ENCODE measurements at regions not wholly inside any gene's neighbourhood (a gene's known extent, or its start where the extent isn't known, plus 50 kb on each side); places are given as distances from the start of the nearest gene placed in this dataset.

DNA sequence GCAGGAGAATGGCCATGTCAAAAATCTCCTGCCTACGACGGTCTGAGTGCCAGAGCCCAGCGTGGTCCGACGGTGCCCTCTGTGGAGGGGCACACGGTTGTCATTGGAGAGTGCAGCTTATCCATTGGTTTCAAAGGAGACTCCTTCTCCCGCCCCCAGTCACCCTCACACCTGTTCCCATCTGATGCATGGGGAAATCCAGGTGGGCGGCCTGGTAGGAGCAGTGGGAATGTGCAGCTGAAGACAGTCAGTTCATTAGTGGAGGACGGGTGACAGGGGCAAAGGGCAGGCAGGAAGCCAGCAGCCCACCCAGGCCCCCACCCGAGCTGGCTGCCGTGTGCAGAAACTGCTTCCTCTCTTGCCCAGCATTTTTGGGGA is 162.3 kb downstream of the IRF8 start:
- DNase-seq, result no peak

DNA sequence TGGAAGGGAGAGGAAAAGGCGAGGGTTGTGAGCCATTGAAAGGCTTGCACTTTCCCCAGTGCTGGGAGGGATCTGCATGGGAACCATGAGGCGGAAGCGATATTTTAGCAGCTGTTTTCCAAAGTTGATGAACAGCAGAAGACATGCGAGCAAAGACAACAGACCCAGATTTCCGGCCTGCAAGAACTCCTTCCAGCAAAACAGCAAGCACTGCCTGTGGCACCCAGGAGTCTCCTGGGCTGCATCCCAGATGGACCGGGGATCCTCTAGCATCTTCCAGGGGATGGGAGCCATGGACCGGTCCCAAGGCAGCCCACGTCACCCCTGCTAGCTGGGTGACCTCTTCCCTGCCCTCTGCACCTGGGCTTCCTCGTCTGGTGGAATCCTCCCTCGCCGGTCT is 162.8 kb downstream of the IRF8 start:
- DNase-seq, result no peak

DNA sequence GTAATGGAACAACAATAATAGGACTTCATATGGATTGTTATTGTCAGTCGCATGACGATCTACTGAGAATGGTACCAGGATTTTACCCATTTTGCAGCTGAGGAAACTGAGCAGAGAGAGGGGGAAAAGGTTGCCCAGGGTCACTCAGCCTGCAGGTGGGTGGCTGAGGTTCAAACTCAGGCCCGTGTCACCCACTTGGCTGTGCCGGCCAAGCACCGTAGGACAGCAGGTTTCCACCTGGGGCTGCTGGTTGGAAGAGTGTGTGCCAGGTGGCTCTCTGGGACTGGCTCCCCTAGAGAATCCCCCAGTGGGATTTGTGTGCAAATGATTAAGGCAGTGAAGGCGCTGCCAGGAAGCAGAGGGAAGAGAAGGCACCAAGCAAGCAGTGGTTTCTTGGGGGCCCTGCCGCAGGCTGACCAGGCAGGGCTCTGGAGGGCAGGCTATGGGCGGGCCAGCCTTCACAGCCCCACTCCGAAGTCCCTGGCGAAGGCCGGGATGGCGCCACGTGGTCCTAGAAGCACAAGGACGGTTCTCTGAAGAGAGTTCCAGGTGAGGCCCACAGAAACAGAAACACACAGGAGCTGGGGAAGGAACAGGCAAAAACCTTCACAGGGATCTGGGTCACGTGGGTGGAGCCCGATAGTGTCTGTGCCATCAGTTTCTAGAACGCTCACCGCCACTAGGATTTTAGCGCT is 163.5 kb downstream of the IRF8 start:
- DNase-seq, result no peak

DNA sequence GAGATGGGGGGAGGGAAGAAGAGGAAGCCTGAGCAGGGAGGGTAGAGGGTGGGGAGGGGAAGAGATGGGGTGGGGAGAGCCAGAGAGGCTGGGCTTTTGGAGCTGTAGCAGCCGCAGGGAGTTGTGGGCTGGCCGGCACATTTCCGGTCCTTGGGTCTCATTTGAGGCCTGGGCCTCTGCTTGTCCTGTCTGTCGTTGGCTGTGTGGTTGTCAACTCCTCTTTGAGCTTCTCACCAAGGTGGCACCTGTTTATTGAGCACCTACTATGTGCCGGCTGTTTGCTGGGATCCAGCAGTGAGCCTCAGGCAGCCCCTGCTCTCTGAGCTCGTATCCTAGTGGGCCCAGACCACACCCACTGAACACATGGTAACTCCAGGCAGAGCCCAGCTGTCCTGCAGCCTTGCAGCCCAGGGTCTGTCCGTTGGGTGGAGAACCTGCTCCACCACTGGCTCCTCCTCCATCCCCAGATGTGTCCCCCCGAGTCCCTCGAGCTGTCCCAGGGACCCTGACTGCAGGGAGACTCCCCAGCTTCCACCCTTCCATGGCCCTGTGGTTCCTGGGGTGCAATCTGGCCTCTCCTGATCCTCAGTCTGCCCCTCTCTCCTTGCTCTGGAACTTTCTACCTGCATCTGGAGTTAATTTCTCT is 164.9 kb downstream of the IRF8 start:
- no peak for DNase-seq

DNA sequence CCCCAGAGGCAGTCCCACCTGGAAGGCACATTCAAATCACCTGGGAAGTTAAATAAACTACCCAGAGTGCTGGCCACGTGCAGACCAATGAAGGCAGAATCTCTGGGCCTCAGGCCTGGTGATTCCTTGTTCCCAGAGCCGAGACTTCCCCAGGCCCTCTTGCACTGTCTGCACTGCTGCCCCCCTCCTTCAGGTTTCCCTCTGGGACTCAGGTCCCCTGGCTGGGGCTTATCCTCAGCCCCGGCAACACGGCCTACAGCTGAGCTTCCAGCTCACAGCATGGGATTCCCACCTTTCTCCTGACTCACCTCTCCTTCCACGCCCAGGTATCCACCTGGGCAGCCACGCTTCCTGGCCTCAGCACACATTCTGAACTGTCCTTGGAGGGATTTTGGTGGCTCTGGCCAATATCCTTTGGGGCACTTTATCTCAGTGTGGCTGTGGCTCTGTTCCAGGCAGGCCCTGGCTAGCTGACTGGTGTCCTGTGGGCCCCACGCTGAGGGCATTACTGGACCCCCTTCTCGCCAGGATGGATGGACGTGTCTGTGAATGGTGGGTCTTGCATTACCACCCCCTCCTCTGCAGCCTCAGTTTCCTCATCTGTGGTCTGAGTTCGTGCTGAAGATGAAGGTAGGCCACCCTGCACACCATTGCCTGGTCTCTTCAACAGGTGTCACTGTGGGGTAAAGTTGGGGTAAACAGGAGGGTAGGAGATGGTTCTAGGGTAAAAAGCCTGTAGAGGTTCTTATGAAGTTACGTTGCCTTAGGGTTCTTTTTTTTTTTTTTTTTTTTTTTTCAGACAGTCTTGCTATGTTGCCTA is 165.7 kb downstream of the IRF8 start:
- DNase-seq, result no peak

DNA sequence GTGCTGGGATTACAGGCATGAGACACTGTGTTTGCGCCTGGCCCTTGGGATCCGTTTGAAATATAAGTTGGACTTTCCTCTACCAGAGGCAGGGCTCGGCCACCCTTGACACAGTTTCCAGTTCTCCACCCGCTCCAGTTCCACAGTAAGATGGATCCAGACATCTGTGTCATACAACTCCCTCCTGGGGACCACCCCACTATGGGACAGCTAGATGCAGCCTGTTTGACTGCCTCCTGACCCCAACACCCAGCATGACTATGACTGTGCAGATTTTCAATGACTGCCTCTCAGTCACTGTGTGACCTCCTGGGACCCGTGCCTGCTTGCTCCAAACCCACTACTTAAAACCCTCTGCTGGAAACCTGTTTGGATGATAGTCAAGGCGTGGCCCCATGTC is 166.7 kb downstream of the IRF8 start:
- no peak for DNase-seq

DNA sequence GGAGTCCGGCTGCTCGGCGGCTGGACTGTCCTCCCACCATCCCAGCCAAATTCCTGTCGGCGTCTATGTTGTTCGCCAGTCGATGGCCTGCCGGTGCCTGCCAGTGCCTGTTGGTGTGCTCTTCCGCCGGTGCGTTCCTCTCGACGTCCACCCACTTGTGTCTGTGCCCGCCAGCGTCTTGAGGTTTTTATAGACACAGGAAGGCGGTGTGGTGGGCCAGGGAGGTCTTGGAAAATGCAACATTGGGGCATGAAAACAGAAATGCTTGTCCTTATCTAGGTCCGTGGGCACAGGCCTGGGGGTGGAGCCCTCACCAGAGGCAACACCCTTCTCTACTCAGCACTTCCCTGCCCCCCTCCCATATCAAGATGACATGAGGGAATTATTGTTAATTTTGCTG is 167.8 kb downstream of the IRF8 start:
- no peak for DNase-seq

DNA sequence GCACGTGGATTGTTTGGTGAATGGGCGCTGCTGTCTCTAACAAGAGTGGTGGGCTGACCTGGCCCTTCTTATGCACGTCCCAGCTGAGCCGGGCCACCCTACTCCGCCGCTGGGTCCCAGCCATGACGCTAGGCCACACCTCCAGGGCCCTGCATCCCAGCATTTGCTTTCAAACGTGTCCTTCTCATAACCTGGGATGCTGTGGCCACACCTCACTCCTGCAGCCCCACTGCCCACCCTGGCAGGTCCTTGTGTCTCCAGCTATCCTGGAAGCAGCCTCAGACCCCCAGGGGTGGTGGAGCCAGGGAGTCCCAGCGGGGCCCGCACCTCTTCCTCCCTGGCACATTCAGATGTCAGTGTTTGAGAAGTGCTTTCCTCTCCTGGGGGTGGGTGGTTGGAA is 168.6 kb downstream of the IRF8 start:
- no peak for DNase-seq

DNA sequence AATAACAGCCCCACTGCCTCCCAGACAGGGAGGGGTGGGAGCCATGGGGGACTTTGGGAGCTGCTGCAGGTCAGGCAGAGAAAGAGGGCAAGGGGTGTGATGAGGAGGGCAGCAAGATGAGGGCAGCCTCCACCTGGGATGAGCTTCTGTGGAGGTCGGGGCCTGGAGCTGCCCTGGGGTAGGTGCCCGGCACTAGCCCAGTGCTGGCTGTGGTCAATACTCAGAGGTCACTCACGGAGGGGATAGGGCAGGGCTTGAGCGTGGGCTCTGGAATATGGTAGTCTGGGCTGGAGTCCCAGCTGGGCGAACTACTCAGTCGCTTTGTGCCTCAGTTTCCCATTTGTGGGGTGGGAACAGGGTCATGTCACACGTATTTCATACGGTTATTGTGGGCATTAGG is 169.0 kb downstream of the IRF8 start:
- DNase-seq, result no peak

DNA sequence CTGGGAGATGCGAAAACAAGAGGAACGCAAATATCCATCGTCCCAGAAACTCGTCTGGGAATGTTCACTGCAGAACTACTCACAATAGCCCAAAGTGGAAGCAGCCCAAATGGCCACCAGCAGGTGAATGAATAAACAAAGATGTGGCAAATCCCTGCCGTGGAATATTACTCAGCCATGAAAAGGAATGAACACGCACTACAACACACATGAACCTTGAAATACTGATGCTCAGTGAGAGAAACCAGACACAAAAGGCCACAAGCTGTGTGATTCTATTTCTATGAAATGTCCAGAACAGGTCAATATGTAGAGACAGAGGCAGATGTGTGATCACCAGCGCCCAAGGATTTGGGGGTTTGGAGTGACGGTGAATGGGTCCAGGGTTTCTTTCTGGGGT is 169.8 kb downstream of the IRF8 start:
- DNase-seq, result no peak

DNA sequence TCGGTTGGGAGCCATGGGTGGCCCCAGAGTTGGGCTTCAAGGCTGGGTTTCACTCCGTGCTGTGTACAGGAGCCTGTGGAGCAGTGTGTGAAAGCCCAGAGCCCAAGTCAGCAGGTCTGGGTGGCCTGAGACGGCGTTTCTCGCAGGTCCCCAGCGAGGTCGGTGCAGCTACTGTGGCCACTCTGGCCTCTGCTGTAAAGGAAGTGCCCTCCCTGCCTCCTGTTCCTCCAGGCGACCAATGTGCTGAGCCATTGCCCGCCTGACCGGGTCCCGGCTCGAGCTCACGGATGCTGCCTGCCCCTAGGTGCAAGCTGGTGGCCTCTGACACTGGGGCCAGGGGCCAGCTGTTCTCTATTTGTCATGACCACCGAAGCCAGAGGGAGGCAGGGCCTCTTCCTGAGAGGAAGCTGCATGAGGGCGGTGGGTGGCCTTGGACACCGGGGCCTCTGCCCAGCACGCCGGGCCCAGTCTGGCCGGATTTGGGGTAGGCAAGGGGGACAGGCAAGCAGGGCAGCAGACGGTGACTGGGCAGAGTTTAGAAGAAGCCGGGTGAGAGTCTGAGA is 170.9 kb downstream of the IRF8 start:
- DNase-seq, result no peak

DNA sequence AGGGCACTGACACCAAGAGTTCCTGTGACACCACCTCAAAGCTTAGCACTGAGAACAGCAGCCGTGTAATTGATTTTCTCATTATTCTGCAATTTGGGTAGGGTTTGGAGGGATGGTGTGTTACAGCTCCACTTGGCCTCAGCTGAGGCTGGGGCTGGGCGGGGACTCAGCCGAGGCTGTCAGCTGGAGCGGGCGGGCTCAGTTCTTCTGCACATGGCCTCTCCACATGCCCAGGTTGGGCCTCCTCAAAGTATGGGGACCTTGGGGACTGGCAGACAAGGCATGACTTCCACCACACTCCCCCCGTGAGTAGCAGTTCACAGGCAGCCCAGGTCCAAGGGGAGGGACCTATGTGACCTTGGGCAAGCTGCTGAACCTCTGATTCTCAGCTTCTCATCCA is 171.5 kb downstream of the IRF8 start:
- no peak for DNase-seq

DNA sequence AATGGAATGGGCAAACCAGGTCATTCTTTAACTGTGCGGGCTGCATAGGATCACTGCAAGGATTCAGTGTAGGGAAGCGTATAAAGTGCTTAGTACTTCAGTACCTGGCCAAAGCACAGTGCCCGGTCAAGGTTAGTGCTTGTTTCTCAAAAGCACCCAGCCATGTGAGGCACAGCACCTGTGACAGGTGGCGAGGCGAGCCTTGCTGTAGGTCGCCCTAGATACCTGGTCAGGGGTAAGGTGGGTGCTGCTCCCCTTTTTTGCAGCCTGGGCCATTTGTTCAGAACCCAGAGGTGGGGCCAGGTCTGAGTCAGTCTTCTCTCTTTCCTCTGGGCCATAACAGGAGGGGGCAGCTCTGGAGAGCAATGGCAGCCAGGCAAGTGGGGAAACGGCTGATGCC is 172.0 kb downstream of the IRF8 start:
- DNase-seq, result no peak

DNA sequence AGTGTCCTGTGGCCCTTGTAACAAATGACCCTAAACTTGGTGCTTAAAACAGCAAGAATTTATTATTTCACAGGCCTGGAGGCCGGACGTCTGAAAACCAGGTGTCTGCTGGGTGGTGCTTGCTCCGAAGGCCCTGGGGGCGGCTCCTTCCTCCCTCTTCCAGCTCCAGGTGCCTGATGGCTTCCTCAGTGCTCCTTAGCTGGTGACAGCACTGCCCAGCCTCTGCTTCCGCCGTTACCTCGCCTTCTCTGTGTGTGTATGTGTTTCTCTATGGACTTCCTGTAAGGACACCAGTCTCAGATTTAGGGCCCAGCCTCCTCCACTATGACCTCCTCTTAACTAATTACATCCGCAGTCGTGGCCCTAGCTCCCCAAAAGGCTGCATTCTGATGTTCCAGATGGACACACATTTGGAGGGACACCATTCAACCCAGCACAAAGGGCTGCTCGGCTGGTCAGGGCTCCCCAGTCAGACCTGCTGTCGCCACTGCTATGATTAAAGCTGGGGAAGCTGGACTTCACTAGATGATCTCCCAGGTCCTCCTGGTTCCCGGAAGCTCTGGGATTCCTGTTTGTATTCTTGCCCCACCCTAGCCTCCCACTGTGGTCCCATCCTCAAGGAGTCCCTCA is 172.8 kb downstream of the IRF8 start:
- no peak for DNase-seq

DNA sequence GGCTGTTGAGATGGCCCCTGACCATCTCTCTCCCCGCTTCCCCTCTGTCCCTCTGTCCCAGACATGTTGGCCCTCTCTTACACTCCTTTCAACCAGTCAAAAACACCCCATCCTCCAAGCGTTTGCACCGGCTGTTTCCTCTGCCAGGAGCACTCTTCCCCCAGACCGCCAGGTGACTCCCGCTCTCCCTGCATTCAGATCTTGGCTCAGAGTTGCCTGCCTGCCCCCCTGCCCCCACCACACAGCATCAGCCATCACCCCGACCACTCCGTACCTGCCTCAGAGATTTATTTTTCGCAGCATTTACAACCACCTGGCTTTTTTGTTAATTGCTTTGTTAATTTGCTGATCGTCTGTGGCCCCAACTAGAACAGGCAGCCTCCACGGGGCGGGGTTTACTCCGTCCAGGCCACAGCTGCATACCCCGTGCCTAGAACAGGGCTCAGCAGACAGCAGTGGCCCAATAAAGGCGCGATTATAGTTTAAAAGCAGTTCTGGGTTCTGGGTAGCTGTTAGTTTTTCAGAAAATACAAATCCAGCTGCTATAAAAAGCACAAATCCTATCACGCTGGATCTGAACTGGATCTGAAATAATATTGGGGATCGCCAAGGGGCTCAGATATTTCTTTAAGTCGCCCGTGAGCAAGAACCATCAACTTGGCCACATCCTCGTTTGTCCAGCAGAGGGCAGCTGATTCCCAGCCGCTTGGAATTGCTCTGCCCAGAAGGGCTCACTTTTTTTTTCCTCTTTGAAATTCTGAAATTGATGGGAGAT is 173.6 kb downstream of the IRF8 start:
- DNase-seq, result peak; percentile 9

DNA sequence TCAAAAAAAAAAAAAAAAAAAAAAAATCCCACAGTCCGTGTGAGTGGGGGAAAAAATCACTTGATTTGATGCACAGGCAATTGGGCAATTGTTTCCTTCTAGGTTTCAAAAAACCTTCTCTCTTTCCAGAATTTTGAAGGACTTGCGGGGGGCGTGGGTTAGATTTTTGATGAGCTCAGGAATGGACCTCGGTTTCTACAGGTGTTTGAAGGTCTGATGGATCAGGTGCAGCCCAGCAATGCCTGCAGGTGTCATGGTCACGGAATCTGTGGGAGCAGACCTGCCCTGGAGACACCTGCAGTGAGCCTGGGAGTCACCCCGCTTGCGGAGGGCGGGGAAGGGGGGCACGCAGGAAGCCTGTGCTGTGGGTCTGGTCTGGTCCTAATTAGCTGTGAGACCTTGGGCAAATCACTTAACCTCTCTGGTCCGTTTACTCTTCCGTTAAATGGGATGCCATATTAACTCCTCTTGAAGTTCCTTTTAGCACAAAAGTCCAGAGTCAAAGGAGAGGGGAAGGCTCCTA is 174.2 kb downstream of the IRF8 start:
- no peak for DNase-seq

DNA sequence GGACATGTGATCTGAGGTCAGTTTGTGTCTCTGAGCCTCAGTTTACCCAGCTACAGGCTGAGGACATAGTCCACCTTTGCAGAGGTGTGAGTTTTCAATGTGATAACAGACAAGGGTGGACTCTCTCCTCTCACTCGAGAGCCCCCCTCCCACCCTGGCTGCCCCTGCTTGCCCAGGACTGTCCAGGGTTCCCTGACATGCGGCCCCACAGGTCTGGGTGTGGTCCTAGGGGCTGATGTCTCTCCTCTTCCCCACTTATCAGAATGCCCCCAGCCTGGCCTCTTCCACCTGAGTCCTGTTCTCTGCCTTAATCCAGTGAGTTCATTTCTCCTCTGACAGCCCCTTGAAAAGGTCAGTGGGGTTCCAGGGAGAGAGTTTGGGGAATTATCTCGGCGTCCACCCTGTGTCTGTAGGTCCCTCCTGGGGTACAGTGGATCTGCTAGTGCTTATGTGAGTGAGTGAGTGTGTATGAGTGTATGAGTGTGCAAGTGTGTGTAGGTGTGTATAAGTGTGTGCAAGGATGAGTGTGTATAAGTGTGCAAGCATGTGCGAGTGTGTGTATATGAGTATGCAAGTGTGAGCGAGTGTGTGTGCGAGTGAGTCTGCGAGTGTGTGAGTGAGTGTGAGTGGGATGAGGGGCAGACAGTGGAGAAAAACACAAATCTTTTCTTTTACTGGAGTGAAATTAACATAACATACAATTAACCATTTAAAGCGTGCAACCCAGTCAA is 175.0 kb downstream of the IRF8 start:
- no peak for DNase-seq

DNA sequence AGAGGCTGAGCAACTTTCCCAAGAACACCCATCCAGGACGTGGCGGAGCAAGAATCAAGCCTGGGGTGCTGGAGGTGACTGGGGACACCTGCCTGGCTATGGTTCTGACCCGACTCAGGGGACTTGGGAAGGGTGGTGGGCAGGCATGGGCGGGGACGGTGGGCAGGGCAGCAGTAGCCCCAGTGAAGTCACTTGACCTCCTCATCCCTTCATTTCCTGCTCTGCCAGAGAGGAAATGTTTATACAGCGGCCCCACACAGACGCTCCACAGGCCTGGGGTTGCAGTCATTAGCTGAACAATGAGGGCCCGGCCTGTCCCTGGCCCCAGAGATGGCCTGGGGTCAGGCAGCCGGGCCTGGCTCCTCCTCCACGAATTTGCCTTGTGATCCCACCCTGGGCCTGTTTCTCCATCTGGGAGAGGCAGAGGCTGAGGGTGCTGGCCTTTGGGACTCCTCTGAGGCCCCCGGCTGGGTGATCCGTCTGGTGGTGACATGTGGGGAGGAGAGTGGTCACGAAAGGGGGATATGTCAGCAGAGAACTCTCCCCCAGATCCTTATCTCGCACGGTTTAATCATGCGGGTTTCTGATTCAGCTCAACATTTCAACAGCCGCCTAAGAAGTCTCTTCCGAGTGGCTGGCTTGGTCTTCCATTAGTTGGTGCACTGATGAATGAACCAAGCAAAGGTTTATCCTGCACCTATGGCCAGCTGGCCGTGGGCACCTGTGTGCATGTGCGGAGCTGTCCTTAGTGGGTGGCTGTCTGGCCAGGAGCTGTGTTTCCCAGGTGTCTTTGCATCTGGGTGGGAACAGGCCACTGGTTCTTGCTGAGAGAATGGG is 175.9 kb downstream of the IRF8 start:
- no peak for DNase-seq

DNA sequence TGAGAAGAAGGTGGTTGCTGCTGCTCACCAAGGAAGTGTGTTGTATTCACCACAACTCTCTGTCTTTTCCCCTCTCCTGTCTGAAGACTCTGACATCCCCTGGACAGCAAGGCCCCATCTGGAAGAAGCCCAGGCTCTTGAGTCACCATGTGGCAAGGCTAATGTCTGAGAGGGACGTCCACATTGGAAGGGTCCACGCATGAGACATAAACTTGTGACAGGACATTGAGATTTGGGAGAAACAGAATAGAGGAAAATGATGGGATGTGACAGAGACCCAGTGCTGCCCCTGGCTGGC is 176.5 kb downstream of the IRF8 start:
- DNase-seq, result no peak

DNA sequence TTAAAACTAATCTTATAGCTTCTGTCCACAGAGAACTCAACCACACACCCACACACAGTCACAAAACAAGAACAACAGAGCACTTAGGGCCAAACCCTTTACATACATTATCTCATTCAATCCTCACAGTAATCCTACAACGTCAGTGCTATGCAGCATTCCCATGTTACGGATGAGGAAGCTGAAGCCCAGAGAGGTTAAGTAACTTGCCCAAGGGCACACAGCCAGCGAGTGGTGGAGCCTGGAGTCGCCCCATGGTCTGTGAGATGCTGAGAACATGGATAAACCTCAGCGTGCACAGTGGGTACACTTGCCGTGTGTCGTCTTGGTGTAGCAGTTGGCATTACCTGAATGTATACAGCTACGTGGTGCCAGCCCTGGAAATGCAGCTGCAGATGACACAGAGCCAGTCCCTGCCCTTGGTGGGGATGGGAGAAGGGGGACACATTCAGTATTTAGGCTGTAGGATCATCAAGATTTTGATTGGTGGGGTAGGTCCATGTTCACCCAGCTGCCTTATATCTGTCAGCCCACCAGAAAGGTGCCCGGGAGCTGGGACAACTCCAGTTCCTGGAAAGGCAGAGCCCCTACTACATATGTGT is 177.0 kb downstream of the IRF8 start:
- no peak for DNase-seq

Measured in occipital lobe (tissue), 1 donor.